Astrocyte (in vitro differentiated cells and primary cell): ENCODE measurements at regions not wholly inside any gene's neighbourhood (a gene's known extent, or its start where the extent isn't known, plus 50 kb on each side); places are given as distances from the start of the nearest gene placed in this dataset.
"Not testable (repeated sequence)": the region's sequence is repeated elsewhere in the genome, so short reads cannot be mapped to it uniquely, and the experiment has no call there.

Experiments
- EZH2 ChIP-seq: IDR thresholded peaks from 2 replicates; pipeline ENCODE4 v1.6.1; 2012; ENCODE audit warnings: mild to moderate bottlenecking, low read length, inconsistent platforms; ENCODE audit not compliant: insufficient read depth
- TF ChIP-seq, protein P1 (sequence below): IDR thresholded peaks from 2 replicates; pipeline ENCODE4 v1.5.1; 2011; ENCODE audit warnings: low read depth, mild to moderate bottlenecking, inconsistent platforms, low read length, moderate library complexity; ENCODE audit not compliant: insufficient read depth

DNA sequence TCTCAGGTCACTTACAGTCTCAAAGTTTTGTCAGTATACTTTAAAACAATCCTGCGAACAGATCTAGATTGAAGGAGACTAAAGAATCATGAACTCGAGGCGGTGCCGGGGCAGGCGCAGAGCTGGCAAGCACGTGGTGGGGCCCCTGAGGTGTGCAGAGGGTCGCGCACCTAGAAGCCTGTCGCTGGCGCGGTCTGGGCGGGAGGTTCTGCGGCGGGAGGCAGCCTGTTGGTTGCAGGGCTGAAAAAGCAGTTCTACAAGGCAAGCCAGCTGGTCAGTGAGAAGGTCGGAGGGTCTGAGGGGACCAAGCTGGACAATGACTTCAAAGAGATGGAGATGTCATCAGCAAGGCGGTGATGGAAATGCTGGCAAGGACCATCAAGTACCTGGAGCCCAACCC, 147.0 kb downstream of the GOSR1 start:
- TF ChIP-seq, protein P1, sequence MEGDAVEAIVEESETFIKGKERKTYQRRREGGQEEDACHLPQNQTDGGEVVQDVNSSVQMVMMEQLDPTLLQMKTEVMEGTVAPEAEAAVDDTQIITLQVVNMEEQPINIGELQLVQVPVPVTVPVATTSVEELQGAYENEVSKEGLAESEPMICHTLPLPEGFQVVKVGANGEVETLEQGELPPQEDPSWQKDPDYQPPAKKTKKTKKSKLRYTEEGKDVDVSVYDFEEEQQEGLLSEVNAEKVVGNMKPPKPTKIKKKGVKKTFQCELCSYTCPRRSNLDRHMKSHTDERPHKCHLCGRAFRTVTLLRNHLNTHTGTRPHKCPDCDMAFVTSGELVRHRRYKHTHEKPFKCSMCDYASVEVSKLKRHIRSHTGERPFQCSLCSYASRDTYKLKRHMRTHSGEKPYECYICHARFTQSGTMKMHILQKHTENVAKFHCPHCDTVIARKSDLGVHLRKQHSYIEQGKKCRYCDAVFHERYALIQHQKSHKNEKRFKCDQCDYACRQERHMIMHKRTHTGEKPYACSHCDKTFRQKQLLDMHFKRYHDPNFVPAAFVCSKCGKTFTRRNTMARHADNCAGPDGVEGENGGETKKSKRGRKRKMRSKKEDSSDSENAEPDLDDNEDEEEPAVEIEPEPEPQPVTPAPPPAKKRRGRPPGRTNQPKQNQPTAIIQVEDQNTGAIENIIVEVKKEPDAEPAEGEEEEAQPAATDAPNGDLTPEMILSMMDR, result not testable (repeated sequence)
- not testable (repeated sequence) for TF ChIP-seq EZH2
